Calu3 (cell line): ENCODE measurements at regions not wholly inside any gene's neighbourhood (a gene's known extent, or its start where the extent isn't known, plus 50 kb on each side); places are given as distances from the start of the nearest gene placed in this dataset.

ENCODE experiments used
- BruUV-seq: library from RNA; stranded (reverse); fragments of 400-500 nt; replicated peaks from 2 replicates; lab custom pipeline; 2021; lab: Mats Ljungman, UMichigan
- CTCF ChIA-PET: fragments of 300-600 bp; sonication (Branson Sonifier 250); formaldehyde crosslinking; loops from one replicate; lab custom pipeline; 2022; ENCODE audit warnings: antibody characterized with exemption; lab: Charles Lee
- DNase-seq: peaks from one replicate; pipeline ENCODE4 v3.0.0; 2022
- H3K27ac Mint-ChIP-seq: one replicate; pipeline ENCODE4 v1.8.0; 2022; ENCODE audit warnings: mixed read lengths; ENCODE audit not compliant: unreplicated experiment
- H3K27me3 Mint-ChIP-seq: one replicate; pipeline ENCODE4 v1.8.0; 2022; ENCODE audit warnings: mixed read lengths; ENCODE audit not compliant: unreplicated experiment
- H3K36me3 Mint-ChIP-seq: one replicate; pipeline ENCODE4 v1.8.0; 2022; ENCODE audit warnings: mild to moderate bottlenecking, moderate library complexity, mixed read lengths; ENCODE audit not compliant: insufficient read depth, unreplicated experiment
- H3K4me1 Mint-ChIP-seq: one replicate; pipeline ENCODE4 v1.8.0; 2022; ENCODE audit warnings: mild to moderate bottlenecking, low read depth, mixed read lengths; ENCODE audit not compliant: unreplicated experiment
- H3K4me3 Mint-ChIP-seq: one replicate; pipeline ENCODE4 v1.8.0; 2022; ENCODE audit warnings: mild to moderate bottlenecking, low read depth, moderate library complexity, mixed read lengths; ENCODE audit not compliant: unreplicated experiment
- H3K9me3 Mint-ChIP-seq: one replicate; pipeline ENCODE4 v1.8.0; 2022; ENCODE audit warnings: low read depth, mixed read lengths; ENCODE audit not compliant: unreplicated experiment
- intact Hi-C: fragments of 100-400 bp; cut with micrococcal nuclease; formaldehyde crosslinking; loops from one replicate; pipeline ENCODE4 v1.10.0; 2022; ENCODE audit not compliant: unreplicated experiment
- TF ChIP-seq, protein P1 (sequence below): fragments of 200-600 bp; IDR thresholded peaks from one replicate; pipeline ENCODE4 v1.8.0; 2022; ENCODE audit warnings: antibody characterized with exemption; ENCODE audit not compliant: unreplicated experiment

DNA sequence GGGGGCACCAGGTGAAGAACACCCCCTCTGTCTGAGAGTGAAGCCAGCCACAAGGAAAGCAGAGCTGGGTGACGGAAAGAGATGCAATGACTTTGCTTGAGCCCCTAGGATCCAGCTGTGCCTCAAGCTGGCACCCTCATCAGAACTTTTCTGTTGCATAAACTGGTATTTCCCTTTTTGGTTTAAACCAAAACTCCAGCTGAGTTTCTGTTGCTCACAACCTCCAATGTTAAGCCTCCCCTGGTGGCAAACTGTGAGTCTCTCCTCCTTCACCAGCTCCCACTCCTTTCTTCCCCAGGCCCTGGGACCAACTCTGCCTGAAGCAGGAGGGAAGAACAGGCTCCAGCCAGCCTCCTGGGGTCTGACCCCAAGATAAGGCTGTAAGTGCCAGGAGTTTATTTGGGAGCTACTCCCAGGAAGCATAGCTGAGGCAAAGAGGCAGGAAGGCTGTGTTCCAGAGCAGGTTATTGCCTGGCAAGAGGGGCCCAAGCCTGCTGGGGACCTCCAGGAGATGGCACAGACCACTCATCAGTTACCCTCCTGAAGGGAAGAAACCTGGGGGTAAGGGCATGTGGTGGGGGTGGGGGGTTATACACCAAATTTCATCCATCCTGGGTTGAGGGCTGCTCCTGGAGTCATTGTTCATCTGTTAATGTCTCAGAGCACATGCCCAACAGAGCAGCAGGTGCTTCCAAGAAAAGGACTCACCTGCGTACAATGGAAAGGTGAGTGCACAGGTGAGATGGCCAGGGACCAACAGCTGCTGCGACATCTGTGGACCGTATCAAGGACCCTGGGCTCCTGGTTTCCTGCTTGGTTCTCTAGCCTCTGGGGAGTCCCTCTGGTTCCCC is 73.3 kb upstream of the NANOS1 start:
- intact Hi-C loops, result no loop called here
- BruUV-seq, result no TSS peak
- TF ChIP-seq, protein P1, sequence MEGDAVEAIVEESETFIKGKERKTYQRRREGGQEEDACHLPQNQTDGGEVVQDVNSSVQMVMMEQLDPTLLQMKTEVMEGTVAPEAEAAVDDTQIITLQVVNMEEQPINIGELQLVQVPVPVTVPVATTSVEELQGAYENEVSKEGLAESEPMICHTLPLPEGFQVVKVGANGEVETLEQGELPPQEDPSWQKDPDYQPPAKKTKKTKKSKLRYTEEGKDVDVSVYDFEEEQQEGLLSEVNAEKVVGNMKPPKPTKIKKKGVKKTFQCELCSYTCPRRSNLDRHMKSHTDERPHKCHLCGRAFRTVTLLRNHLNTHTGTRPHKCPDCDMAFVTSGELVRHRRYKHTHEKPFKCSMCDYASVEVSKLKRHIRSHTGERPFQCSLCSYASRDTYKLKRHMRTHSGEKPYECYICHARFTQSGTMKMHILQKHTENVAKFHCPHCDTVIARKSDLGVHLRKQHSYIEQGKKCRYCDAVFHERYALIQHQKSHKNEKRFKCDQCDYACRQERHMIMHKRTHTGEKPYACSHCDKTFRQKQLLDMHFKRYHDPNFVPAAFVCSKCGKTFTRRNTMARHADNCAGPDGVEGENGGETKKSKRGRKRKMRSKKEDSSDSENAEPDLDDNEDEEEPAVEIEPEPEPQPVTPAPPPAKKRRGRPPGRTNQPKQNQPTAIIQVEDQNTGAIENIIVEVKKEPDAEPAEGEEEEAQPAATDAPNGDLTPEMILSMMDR, result no peak
- no peaks in the 10 kb centered on the region for H3K27me3 Mint-ChIP-seq
- CTCF ChIA-PET, result interaction anchor here (0.6 kb wide), 1 partner anchor 15 kb away, joined by 5 read pairs; no protein-coding TSS in a partner anchor
- H3K4me1 Mint-ChIP-seq, result no peaks in the 10 kb centered on the region
- H3K9me3 Mint-ChIP-seq, result no peaks in the 10 kb centered on the region
- DNase-seq, result no peak
- H3K4me3 Mint-ChIP-seq, result no peak overlapping the region
- no peak overlapping the region for H3K27ac Mint-ChIP-seq
- H3K36me3 Mint-ChIP-seq, result no peaks in the 10 kb centered on the region

DNA sequence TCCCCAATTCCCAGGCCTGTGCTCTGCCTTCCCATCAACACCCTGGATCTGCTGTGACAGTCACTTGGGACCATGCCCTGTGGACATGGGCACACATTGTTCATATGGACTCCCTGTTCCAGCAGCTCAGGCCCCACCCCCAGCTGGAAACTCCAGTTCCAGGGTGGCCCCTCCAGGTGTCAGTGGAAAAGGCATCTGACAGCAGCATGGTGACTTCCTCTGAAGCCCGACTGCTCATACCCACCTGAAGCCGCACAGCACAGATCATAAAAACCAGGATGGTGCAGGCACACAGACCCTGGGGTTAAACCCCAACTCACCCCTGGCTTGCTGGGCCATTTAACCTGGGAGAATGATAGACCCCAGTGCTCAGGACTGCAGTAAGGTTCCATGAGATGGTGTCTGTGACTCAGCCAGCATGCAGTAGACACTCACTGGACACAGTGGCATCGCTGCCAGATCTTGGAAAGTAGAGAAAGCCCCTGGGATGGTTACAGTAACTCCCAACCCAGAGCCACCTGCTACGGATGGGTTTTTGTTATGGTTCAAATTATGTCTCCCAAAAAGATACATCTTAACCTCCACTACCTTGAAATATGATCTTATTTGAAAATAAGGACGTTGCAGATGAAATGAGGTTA is 72.6 kb upstream of the NANOS1 start:
- TF ChIP-seq, protein P1, result no peak
- intact Hi-C loops, result no loop called here
- no peaks in the 10 kb centered on the region for H3K27me3 Mint-ChIP-seq
- no peaks in the 10 kb centered on the region for H3K9me3 Mint-ChIP-seq
- H3K4me1 Mint-ChIP-seq, result peaks cover 4% of the 10 kb centered on the region
- no peak overlapping the region for H3K27ac Mint-ChIP-seq
- CTCF ChIA-PET, result interaction anchor here (0.6 kb wide), 1 partner anchor 14 kb away, joined by 5 read pairs; no protein-coding TSS in a partner anchor
- no TSS peak for BruUV-seq
- H3K4me3 Mint-ChIP-seq, result no peak overlapping the region
- H3K36me3 Mint-ChIP-seq, result no peaks in the 10 kb centered on the region
- DNase-seq, result no peak

DNA sequence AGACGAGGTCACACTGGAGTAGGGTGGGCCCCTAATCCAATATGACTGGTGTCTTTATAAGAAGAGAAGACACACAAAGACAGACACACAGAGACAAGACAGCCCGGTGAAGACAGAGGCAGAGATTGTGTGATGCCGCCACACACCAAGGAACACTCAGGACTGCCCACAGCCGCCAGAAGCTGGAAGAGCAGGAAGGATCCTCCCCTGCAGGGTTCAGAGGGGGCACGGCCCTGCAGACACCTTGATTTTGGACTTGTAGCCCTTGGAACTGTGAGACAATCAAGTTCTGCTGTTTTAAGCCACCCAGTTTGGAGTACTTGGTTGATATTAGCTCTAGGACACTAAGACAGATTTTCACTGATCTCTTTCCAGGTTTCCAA is 72.1 kb upstream of the NANOS1 start:
- Mint-ChIP-seq H3K27me3 (no peaks in the 10 kb centered on the region), H3K36me3 (no peaks in the 10 kb centered on the region), H3K9me3 (no peaks in the 10 kb centered on the region), H3K27ac (no peak overlapping the region), H3K4me3 (no peak overlapping the region), H3K4me1 (peaks cover 8% of the 10 kb centered on the region)
- TF ChIP-seq, protein P1, result no peak
- no TSS peak for BruUV-seq
- intact Hi-C loops, result no loop called here
- CTCF ChIA-PET, result no interaction called here
- DNase-seq, result no peak

DNA sequence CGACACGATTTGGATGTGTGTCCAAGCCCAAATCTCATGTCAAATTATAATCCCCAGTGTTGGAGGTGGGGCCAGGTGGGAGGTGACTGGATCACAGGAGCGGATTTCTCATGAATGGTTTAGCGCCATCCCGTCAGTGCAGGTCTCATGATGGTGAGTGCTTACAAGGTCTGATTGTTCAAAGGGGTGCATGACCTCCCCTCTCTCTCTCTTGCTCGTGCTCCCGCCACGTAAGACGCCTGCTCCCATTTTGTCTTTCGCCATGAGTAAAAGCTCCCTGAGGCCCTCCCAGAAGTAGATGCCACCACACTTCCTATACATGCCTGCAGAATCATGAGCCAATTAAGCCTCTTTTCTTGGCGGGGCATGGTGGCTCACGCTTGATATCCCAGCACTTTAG is 71.5 kb upstream of the NANOS1 start:
- no peak overlapping the region for H3K27ac Mint-ChIP-seq
- TF ChIP-seq, protein P1, result no peak
- BruUV-seq, result no TSS peak
- no peaks in the 10 kb centered on the region for H3K36me3 Mint-ChIP-seq
- H3K9me3 Mint-ChIP-seq, result no peaks in the 10 kb centered on the region
- no peak overlapping the region for H3K4me3 Mint-ChIP-seq
- H3K4me1 Mint-ChIP-seq, result peaks cover 8% of the 10 kb centered on the region
- intact Hi-C loops, result no loop called here
- no peak for DNase-seq
- H3K27me3 Mint-ChIP-seq, result no peaks in the 10 kb centered on the region
- CTCF ChIA-PET, result no interaction called here
